ENCODE measurements at regions not wholly inside any gene's neighbourhood (a gene's known extent, or its start where the extent isn't known, plus 50 kb on each side); places are given as distances from the start of the nearest gene placed in this dataset.
"Not testable (repeated sequence)": the region's sequence is repeated elsewhere in the genome, so short reads cannot be mapped to it uniquely, and the experiment has no call there.

DNA sequence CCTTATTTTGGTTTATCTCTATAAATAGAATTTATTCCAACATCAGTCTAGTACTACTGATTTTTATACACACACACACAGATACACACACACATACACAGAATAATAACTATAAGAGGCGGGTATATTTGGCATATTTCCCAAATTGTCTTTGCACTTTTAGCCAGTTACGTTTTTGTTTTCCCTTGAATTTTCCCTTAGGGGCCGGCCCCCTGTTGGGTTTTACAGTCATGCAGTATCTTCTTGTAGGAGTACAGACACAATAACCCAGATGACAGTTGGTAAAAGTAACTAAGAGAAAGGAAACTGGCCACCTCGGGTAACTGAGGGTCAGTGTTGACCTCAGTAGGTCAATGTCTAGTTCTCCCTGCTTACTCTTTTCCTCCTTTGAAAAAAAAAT lies 50.9 kb downstream of the DISP1 start:
- no peak for DNase-seq (ENCODE audit: low spot score)

DNA sequence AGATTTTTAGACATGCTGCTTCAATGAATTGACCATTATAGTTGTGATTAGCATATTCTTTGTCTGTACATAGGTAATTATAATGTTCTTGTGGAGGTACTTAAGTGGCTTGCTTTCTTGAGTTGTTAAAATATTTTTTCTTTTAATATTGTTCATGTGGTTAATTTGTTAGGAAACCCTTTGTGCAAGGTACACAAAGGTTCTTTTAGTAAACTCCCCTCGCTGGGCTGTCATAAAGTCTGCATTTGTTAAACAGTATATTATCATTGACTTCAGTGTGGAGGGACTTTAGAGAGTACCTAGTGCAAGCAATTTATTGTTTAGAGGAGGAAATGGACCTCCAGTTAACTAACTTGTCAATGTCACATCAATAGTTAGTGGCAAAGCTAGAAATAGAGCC lies 52.5 kb downstream of the DISP1 start:
- no peak for DNase-seq (ENCODE audit: low spot score)

DNA sequence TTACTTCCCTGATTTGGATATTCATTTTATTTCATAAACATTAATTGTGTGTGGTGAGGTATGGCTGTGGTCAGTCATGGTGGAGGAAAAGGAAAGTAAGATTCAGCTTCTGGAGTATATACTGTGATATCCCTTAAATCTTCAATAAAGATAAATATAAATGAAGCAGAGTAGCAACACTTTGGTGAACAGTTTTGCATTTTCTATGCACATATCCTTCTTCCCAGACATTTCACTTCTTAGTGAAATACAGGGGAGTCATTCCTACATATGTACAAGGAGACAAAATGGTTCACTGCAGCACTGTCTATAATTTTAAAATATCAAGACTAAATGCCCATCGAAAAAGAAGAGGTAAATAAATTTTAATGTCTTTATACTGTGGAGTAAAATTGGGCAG lies 61.3 kb downstream of the DISP1 start:
- no peak for DNase-seq (ENCODE audit: low spot score)

DNA sequence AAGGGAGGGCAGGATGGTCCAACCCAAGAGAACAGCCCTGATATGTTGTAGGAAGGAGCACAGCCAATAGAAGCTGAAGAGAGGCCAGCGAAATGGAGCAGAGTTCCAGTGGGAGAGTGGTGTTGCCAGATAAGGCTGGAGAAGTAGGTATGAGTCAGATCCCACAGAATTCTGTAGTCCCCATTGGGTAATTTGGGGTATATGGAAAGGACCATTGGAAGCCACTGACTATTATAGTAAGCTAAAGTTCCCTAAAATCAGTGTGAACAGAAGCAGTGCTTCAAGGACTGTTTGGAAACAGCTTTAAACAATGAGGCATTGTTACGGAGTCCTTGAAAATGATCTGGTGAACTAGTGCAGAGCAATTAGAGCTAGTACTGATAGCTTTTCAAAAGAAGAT lies 63.0 kb downstream of the DISP1 start:
- DNase-seq (ENCODE audit: low spot score), result no peak

DNA sequence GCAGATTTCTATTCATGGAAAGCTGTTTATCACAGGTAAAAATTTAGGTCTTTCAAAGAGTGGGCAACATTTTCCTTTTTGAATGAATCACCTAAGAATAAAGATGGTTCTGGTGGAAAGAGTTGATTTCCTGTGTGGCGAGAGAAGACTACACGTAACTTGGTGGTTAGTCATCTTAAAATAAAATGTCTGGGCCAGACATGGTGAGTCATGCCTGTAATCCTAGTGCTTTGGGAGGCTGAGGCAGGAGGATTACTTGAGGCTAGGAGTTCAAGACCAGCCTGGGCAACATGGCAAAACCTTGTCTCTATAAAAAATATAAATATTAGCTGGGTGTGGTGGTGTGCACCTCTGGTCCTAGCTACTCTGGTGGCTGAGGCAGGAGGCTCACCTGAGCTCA lies 65.7 kb downstream of the DISP1 start:
- DNase-seq (ENCODE audit: low spot score), result no peak

DNA sequence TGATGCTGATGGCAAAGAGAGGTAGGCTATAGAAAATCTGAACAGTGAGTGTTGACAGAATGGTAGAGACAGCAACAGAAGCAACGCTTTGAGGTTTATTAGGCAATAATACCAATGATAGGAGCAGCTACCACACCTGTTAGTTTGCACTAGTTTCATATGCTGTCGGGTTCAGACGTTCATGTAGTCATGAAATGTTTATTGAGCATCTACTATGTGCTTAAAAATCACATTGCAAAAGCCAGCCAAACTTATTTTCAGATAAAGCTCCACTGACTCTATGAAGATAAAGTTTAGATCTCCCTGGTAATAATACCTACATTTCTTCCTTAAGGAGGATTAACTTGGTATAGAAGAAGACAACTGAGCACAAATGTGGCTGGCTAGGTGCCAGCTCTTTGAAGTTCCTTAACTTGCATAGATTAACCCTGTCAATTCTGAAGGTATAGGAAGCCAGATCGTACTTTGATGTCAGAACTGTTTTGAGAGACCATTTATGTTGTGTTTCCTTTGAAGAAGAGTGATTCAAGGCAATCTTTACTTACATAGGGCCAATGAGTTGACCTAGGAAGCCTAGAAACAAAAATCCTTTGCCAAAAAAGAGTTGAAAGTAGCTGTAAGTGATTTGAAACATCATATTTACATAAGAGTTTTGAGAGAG lies 71.5 kb downstream of the DISP1 start:
- DNase-seq (ENCODE audit: low spot score), result no peak

DNA sequence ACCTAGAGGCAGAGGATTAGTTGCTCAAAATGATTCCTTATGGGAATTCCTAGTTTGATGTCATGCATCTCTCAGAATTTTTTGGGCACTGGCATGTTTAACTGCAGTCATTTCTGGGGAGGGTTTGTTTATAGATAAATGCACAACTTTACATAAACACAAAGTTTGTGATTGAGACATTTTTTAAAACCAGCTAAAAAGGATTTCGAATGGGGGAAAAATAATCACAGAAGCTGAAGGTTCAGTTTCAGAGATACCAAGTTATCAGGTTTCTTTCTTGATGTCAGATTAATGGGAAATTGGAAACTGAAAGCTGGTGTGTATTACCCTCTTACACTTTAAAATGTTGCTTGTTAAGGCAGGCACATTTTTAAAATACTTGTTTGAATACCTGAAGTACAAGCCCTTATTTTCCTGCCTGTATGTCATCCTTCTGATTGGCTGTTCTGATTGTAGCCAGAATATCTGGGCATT lies 72.1 kb downstream of the DISP1 start:
- DNase-seq (ENCODE audit: low spot score), result no peak

DNA sequence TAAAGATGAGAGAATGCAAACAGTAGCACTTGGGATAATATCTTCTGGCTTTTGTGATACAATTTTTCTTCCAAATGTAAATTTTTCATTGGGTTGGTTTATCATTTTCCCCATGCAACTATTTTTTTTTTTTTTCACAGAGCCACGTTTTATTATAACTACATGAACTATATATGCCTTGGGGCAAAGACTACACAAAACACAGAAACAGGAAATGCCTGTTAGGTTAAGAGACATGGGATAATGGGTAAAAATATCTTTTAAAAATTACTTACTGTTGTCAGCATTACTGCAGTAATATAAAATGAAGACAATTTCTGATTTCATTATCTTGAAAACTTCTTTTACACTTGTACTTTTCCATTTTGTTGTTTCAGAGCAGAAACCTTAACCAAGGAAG lies 74.6 kb downstream of the DISP1 start:
- DNase-seq (ENCODE audit: low spot score), result no peak

DNA sequence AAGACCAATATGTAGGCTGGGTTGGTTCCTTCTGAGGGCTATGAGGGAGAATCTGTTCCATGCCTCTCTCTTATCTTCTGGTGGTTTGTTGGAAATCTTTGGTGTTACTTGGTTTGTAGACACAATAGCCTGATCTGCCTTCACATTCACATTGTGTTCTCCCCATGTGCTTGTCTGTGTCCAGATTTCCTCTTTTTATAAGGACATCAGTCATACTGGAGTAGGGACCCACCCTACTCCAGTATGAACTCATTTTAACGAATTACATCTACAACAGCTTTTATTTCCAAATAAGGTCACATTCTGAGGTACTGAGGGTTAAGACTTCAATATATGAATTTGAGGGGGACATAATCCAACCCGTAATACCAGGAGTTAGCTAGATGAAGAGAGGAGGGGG lies 75.9 kb downstream of the DISP1 start:
- DNase-seq (ENCODE audit: low spot score), result no peak

DNA sequence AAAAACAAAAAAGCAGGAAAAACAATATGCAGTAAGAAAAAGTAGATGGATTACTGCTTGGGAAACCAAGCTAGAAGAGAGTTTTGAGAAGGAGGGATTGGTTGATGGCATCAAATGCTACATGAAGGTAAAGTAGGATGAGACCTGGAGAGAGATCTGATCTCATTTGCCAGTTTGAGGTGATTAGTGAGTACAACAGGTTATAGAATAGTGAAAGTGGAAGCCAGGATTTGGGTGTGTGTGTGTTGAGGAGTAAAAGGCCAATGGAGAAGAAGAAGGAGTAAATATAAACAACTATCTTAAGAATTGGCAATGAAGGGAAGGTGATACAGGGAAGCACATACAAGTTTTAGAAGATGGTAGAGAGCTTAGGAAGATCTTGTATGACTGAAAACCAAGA lies 76.7 kb downstream of the DISP1 start:
- DNase-seq (ENCODE audit: low spot score), result no peak

DNA sequence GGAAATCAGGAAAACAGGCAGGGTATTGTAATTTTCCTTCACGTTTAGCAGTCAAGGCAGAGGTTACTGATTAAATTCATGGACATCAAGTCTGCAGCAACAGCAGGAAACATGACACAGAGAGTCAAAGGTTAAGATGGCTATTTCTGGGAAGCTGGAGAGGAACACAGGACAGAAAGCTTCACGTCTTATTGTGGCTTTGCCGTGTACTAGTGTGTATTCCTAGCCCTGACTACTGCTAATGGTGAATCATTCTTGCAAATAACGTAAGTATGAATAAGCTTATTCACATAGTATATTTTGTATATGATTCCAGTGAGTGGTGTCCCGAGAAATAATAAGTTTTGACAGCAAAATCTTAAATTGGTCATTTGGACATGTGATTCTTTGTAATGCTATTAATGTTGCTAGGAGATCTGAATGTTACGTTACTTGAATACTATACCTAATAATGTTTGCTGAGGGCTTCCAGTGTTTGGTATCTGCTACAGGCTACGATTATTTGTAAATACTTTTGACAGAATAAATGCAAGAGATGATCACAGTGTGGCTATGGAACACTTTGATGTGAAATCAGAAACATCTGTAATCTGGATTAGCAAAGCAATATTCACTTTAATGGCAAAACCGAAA lies 77.4 kb downstream of the DISP1 start:
- DNase-seq (ENCODE audit: low spot score), result peak; percentile 60

DNA sequence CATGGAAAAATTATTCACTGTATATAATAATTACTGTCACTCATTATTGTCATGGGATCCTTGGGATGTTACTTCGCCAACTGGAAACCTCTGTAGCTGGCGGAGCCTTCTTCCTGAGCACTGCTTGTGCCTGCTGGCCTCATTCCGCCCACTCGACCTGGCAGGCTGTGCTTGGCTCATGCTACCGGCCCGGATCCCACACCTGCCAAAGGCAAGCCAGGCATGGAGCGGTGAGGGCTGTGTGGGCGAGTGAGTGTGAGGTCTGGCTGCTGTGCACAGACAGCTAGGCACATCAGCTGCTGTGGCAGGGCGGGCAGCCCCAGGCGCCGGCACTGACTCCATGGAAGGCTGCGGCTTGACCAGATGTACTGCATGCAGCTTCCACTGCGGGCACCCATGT lies 78.4 kb downstream of the DISP1 start:
- DNase-seq (ENCODE audit: low spot score), result no peak

DNA sequence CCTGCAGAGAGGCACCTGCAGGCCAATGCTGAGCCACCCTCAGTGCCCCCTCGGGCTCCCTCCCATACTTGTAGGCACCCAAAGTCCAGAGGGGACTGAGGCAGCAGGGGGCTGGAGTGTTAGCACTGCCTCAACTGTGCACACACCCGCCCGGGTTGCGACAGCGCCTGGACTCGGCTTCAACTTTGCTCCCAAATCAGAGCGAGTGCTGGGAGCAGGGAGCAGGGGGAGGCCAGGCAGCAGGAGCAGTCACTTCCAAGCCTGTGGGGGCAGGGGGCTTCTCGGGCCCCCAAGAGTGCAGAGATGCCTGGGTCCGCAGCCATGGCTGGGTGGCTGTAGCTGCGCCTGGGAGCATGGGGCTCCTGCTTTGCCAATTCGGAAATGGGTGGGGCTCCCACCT lies 79.5 kb downstream of the DISP1 start:
- no peak for DNase-seq (ENCODE audit: low spot score)

DNA sequence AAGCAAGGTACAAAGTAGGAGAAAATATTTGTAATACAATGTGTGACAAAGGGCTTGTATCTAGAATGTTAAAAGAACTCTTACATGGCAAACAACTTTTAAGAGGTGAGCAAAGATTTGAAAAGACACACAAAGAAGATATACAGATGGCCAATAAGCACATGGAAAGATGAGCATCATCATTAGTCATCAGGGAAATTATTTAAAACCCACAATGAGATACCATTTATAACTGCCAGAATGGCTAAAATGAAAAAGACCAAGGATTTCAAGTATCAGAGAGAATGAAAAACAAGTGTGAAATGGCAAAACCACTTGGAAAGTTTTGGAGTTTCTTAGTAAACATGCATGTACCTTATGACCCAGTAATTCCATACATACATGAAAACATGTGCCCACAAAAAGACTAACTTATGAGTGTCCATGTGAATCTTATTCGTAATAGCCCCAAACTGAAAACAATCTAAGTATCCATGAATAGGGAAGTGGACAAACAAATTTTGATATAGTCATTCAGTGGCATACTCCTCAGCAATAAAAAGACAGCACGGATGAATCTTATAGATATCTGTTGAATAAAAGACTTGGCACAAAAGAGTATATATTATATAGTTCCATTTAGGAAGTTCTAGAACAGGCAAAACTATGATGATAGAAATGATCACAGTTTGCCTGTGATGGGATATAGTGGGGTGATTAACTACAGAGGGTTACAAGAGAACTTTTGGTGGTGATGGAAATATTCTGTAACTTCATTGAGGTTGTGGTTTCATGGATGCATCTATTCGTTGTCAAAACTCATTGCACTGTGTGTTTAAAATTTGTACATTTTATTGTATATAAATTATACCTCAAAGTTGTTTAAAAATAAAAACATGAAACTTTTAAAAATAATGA lies 82.0 kb downstream of the DISP1 start:
- no peak for DNase-seq (ENCODE audit: low spot score)

DNA sequence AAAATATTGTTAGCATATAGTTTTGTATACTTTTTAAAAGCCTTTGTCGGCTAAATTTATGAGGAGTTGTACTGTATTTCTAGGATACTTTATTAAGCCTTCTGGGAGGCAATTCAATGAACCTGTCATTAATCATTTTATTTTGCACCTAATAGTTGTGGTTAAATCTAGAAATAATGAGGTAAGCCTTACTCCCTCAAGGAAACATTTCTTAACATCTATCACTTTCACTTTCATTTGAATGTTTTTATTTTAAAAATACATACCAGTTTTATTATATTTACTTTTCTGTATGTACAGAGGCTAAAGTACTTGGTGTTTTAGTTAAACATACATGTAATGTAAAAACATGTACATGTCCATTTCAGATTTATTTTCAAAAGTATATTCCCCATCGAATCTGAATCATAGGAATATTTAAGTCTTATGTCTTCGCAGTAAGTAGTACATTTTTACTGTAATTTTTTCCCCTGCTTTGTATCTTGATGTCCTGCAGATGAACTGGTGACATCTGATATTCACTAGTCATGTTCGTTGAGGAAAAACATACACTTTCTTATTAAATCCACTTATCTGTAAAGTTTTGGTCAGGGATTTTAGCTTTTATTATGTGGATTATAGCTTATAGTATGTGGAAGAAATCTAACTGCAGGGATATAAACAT lies 82.8 kb downstream of the DISP1 start:
- DNase-seq (ENCODE audit: low spot score), result no peak

DNA sequence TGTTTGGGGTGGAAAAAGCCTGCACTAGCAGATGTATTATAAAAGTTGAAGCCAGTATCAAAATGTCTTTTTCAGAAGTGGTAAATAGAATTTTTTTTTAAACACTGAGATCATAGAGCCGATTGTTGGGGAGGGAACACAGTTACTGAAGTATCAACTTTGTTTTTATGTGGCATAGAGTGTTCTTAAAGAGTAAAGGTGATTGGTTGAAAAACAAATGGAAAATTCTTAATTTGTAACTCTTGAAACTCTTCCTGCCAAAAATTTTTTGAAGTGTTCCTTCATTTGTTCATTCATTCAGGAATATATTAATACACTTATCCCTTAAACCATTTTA lies 83.3 kb downstream of the DISP1 start:
- DNase-seq (ENCODE audit: low spot score), result no peak

DNA sequence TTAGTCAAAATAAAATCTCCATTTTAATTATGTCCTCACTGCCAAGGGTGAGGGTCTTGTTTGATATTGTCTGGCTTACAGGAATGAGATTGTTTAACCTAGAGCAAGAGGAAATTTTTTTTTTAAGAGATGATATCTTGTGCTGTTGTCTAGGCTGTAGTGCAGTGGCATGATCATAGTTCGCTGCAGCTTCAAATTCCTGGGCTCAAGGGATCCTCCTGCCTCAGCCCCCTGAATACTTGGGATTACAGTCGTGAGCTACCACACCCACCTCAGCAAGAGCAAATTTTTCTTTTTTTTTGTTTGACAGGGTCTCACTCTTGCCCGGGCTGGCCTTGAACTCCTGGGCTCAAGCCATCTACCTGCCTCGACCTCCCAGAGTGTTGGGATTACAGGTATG lies 84.6 kb downstream of the DISP1 start:
- DNase-seq (ENCODE audit: low spot score), result no peak

DNA sequence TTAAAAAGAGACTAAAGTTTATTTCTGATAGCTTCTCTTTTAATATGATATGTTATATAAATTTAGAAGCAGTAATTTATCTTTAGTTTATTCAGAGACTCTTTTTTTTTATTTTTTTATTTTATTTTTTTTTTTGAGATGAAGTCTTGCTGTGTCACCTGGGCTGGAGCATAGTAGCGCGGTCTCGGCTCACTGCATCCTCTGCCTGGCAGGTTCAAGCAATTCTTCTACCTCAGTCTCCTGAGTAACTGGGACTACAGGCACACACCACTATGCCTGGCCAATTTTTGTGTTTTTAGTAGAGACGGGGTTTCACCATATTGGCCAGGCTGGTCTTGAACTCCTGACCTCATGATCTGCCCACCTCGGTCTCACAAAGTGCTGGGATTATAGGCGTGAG lies 89.6 kb downstream of the DISP1 start:
- DNase-seq (ENCODE audit: low spot score), result no peak

DNA sequence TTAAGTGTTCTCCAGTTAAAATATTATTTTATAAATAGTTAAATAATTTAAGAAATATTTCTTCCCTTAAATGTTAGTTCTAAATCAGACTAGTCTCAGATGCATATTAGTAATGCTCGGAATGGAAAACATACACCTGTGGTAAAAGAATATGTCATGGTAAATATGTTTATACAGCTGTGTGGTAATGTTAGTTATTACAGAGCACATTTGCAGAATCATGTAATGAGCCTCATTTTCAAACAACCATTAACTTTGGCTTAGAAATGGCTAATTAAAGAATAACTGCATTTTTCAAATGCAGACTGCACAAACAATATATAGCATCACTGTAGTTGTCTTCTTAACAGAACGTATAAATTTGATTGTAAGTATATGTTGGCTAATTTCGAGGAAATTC lies 90.3 kb downstream of the DISP1 start:
- DNase-seq (ENCODE audit: low spot score), result no peak

DNA sequence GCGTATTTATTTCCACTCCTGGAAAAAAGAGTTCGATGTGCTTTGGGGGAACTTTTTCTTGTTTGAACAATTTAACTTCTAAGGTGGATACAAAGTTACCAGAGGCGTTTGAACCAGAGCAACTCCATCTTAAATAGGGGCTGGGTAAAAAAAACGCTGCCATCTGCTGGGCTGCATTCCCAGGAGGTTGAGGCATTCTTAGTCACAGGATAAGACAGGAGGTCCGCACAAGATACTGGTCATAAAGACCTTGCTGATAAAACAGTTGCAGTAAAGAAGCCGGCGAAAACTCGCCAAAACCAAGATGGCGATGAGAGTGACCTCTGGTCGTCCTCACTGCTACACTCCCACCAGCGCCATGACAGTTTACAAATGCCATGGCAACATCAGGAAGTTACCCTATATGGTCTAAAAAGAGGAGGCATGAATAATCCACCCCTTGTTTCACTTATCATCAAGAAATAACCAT lies 91.5 kb downstream of the DISP1 start:
- DNase-seq (ENCODE audit: low spot score), result not testable (repeated sequence)

DNA sequence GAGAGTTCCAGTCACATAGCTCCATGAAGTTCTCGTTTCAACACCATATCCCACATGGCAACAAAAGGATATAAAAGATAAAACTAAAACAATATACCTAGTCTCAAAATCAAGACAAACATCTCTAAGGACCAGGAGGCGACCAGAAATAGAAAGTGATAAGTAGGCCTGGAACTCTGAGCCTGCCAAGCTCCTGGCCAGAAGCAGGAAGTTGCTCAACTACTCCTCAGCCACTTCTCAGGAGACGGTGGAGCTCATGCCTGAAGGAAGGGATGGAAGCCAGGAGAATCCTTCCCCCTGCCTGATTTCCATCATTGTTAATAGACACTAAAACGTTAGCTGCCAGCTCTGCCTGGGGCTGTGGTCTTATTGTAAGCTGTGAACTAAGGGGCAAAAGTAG lies 94.7 kb downstream of the DISP1 start:
- DNase-seq (ENCODE audit: low spot score), result peak; percentile 37

DNA sequence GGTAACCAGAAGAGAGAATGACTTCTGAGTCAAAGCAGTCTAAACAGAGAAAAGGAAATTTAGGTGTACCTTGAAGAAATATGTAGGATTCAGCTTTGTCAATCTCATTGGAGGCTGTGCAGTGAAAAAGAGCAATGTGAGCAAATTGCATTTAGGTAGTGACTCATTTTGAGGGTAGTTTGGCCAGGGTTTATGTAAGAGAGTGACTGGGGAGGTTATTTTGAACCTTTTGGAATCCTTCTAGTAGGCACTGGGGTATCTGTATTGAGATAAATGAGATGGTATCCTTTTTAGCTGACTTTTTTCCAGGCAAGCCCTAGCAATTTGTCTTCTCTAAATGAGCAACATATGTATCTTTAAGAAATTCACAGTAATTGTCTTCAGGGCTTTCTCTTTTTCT lies 95.9 kb downstream of the DISP1 start:
- no peak for DNase-seq (ENCODE audit: low spot score)

DNA sequence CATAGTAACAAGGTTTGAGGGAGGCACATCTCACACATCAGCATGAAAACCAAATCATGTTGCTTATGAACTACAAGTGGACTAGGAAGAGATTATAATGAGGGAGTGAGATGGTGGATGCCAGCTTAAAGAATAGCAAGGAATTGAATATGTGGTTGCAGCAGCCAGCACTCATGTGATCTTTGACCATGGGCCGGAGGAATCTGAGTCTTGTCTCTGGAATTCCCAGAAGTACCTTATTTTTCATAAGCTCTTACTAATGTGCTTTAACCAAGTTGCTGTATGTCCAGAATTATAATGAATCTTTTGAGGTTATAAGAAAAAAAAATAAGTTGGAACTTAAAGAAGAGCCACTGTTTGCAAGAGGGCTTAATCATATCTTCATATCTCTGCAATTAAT lies 97.0 kb downstream of the DISP1 start:
- DNase-seq (ENCODE audit: low spot score), result no peak
